Gastroesophageal sphincter (tissue), 4 donors: ENCODE measurements at regions not wholly inside any gene's neighbourhood (a gene's known extent, or its start where the extent isn't known, plus 50 kb on each side); places are given as distances from the start of the nearest gene placed in this dataset.

Source experiments
- ATAC-seq: fragments of 150-250 bp; one replicate; pipeline ENCODE4 v1.9.1; 2016; ENCODE audit warnings: mild to moderate bottlenecking, moderate library complexity
- H3K27ac ChIP-seq, 4 donors: fragments of 200-600 bp; sonication (generic) in 3 of 4; 1 replicate in 3 of 4; 2 replicates in 1 of 4; pipeline ENCODE4 v1.5.1; 2016 to 2019
- H3K27me3 ChIP-seq: fragments of 200-600 bp; sonication (generic); one replicate; pipeline ENCODE4 v1.5.1; 2019
- H3K36me3 ChIP-seq, 2 donors: fragments of 200-600 bp; sonication (generic); one replicate each; pipeline ENCODE4 v1.5.1; 2019; ENCODE audit warnings: control low read depth in 1 of 2
- H3K4me1 ChIP-seq, 3 donors: fragments of 200-600 bp; sonication (generic); 1 replicate in 2 of 3; 2 replicates in 1 of 3; pipeline ENCODE4 v1.5.1; 2016 to 2019; ENCODE audit warnings: control low read depth in 2 of 3
- H3K4me3 ChIP-seq, 2 donors: fragments of 200-600 bp; sonication (generic); one replicate each; pipeline ENCODE4 v1.5.1; 2019; ENCODE audit warnings: mild to moderate bottlenecking in 1 of 2, moderate library complexity in 1 of 2
- H3K9me3 ChIP-seq, 3 donors: fragments of 200-600 bp; sonication (generic); one replicate each; pipeline ENCODE4 v1.5.1; 2017 to 2019; ENCODE audit warnings: control low read depth in 2 of 3
- EP300 ChIP-seq: sonication (generic); formaldehyde crosslinking; IDR thresholded peaks from one replicate; pipeline ENCODE4 v1.6.1; 2017; ENCODE audit warnings: antibody characterized with exemption, mild to moderate bottlenecking
- POLR2A ChIP-seq, 2 donors: fragments of 450-650 bp; IDR thresholded peaks; one replicate each; pipeline ENCODE4 v1.6.1; 2017; ENCODE audit warnings: antibody characterized with exemption in 2 of 2, mild to moderate bottlenecking in 2 of 2, moderate library complexity in 1 of 2
- POLR2AphosphoS5 ChIP-seq: sonication (generic); formaldehyde crosslinking; IDR thresholded peaks from one replicate; pipeline ENCODE4 v1.6.1; 2017; ENCODE audit warnings: antibody characterized with exemption
- WGBS, 2 donors: methylation state at CpG; one replicate each; pipeline ENCODE4 v1.1.5; 2018; ENCODE audit warnings: low coverage in 1 of 2; 5-methylcytosine and 5-hydroxymethylcytosine counted together
- TF ChIP-seq, protein P1 (sequence below), 4 experiments: fragments of 200-600 bp in 2 of 4; fragments of 450-650 bp in 2 of 4; sonication (generic) in 1 of 4; IDR thresholded peaks; one replicate each; pipeline ENCODE4 v1.5.1; 2017 to 2019; ENCODE audit warnings: antibody characterized with exemption in 4 of 4, mild to moderate bottlenecking in 2 of 4, moderate library complexity in 2 of 4

DNA sequence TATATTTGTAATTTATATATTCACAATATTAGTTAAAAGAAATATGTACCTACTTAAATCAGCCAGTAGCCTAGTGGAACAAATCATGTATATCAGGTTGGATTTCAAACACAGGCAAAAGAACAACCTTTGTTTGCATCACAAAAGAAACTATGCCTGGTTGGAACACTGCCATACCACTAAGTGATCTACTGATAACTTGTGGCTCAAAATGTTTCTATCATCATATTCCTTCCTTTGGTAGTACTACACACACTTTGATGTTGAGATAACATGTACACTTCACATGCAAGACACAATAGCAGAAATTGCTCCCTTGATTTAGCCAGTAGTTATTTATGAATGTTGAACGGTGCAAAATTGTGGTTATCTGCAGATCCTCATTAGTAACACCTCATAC is 146.0 kb upstream of the GPC6 start:
- Histone ChIP-seq H3K36me3 (no peaks in the 10 kb centered on the region), H3K4me1 (no peaks in the 10 kb centered on the region), H3K27me3 (no peaks in the 10 kb centered on the region), H3K27ac (no peak overlapping the region), H3K9me3 (no peaks in the 10 kb centered on the region), H3K4me3 (no peak overlapping the region)
- ATAC-seq, result no peak
- 36 to 70% methylated on average over 1 of the region's 1 CpG for WGBS, 2 donors
- TF ChIP-seq, protein P1, sequence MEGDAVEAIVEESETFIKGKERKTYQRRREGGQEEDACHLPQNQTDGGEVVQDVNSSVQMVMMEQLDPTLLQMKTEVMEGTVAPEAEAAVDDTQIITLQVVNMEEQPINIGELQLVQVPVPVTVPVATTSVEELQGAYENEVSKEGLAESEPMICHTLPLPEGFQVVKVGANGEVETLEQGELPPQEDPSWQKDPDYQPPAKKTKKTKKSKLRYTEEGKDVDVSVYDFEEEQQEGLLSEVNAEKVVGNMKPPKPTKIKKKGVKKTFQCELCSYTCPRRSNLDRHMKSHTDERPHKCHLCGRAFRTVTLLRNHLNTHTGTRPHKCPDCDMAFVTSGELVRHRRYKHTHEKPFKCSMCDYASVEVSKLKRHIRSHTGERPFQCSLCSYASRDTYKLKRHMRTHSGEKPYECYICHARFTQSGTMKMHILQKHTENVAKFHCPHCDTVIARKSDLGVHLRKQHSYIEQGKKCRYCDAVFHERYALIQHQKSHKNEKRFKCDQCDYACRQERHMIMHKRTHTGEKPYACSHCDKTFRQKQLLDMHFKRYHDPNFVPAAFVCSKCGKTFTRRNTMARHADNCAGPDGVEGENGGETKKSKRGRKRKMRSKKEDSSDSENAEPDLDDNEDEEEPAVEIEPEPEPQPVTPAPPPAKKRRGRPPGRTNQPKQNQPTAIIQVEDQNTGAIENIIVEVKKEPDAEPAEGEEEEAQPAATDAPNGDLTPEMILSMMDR (IDR thresholded peaks at IDR 0.05), result no peak
- TF ChIP-seq POLR2A (IDR thresholded peaks at IDR 0.05) (no peak), EP300 (no peak), POLR2AphosphoS5 (no peak)

DNA sequence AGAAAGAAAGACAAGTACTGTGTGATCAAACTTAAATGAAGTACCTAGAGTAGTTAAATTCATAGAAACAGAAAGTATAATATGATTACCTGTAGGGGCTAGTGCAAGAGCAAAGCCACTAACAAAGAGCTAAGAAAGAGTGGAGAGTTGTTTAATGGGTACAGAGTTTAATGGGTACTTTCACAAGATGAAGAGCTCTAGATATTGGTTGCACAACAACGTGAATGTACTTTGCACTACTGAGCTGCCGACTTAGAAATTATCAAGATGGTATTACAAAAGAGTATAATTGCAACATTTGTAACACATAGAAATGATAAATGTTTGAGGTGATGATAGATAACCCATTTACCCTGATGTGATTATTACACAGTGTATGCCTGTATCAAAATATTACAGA is 140.3 kb upstream of the GPC6 start:
- no peaks in the 10 kb centered on the region for H3K4me1 ChIP-seq
- H3K4me3 ChIP-seq, result no peak overlapping the region
- no peaks in the 10 kb centered on the region for H3K9me3 ChIP-seq
- H3K27ac ChIP-seq, result no peak overlapping the region
- no peaks in the 10 kb centered on the region for H3K36me3 ChIP-seq
- no peaks in the 10 kb centered on the region for H3K27me3 ChIP-seq
- TF ChIP-seq, protein P1 (IDR thresholded peaks at IDR 0.05), result no peak
- TF ChIP-seq POLR2A (IDR thresholded peaks at IDR 0.05), result no peak
- no peak for TF ChIP-seq POLR2AphosphoS5
- no peak for TF ChIP-seq EP300
- 78 to 85% methylated on average over 2 of the region's 2 CpGs for WGBS, 2 donors
- no peak for ATAC-seq

DNA sequence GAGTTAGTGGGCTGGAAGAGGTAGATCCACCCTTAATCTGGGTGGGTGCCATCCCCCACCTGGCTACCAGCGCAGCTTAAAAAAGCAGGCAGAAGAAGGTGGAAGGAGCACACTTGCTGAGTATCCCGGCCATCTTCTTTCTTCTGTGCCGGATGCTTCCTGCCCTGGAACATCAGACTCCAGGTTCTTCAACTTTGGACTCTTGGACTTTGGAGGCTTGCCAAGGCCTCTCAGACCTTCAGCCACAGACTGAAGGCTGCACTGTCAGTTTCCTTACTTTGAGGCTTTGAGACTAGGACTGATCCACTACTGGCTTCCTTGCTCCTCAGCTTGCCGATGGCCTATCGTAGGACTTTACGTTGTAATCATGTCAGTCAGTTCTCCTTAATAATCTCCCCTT is 127.6 kb upstream of the GPC6 start:
- Histone ChIP-seq H3K27ac (no peak overlapping the region), H3K27me3 (no peaks in the 10 kb centered on the region), H3K36me3 (no peaks in the 10 kb centered on the region), H3K9me3 (no peaks in the 10 kb centered on the region), H3K4me3 (no peak overlapping the region), H3K4me1 (no peaks in the 10 kb centered on the region)
- ATAC-seq, result no peak
- WGBS, 2 donors, result 89 to 91% methylated on average over 5 to 6 of the region's 6 CpGs
- TF ChIP-seq POLR2A (IDR thresholded peaks at IDR 0.05) (no peak), POLR2AphosphoS5 (no peak), EP300 (no peak)
- TF ChIP-seq, protein P1 (IDR thresholded peaks at IDR 0.05), result no peak

DNA sequence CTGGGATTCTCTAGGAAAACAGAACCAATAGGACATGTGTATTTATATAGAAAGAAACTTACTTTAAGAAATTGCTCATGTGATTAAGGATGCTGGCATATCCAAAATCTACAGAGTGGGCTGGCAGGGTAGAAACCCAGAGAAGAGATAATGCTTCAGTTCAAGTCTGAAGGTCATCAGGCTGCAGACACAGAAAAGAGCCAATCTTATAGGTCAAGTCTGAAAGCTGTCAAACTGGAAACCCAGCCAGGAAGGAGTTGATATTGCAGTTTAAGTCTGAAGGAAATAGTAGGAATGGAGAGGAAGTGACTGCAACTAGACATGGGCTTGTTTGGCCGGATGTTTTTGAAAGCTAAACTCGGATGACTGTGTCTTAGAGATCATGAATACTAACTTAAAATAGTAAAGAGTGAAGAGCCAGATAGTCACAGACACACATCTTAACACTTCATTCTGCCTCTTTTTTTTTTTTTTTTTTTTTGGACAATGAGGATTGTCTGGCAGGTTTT is 125.3 kb upstream of the GPC6 start:
- ATAC-seq, result no peak
- no peaks in the 10 kb centered on the region for H3K4me1 ChIP-seq
- TF ChIP-seq POLR2AphosphoS5, result no peak
- H3K27ac ChIP-seq, result no peak overlapping the region
- H3K9me3 ChIP-seq, result no peaks in the 10 kb centered on the region
- H3K4me3 ChIP-seq, result no peak overlapping the region
- 45 to 50% methylated on average over 2 of the region's 2 CpGs for WGBS, 2 donors
- no peaks in the 10 kb centered on the region for H3K27me3 ChIP-seq
- H3K36me3 ChIP-seq, result no peaks in the 10 kb centered on the region

DNA sequence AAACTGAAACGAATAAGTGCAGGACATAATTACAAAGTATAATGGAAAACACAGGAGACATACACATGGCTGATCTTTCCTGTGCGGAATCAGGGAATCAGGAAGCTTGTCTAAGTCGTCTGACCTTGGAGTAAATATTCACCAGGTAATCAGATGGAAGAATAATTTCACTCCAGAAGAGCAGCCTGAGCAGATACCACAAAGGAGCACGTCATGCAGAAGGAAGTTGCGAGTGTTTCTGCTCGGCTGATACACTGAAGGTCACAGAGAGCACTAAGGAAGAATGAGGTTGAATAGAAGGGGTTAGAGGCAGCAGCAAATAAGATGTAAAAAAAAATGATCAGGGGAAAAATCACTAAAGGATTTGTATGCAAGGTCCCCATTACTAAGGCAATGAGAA is 122.3 kb upstream of the GPC6 start:
- 86 to 88% methylated on average over 4 to 6 of the region's 6 CpGs for WGBS, 2 donors
- Histone ChIP-seq H3K36me3 (no peaks in the 10 kb centered on the region), H3K9me3 (no peaks in the 10 kb centered on the region), H3K4me1 (no peaks in the 10 kb centered on the region), H3K27me3 (no peaks in the 10 kb centered on the region), H3K4me3 (no peak overlapping the region), H3K27ac (no peak overlapping the region)
- TF ChIP-seq, protein P1 (IDR thresholded peaks at IDR 0.05), result no peak
- TF ChIP-seq EP300, result no peak
- no peak for TF ChIP-seq POLR2A (IDR thresholded peaks at IDR 0.05)
- no peak for TF ChIP-seq POLR2AphosphoS5
- no peak for ATAC-seq
